ENCODE measurements at regions not wholly inside any gene's neighbourhood (a gene's known extent, or its start where the extent isn't known, plus 50 kb on each side); places are given as distances from the start of the nearest gene placed in this dataset.

- no peak for DNase-seq (ENCODE audit: low read depth)
Measured at GRCh38 chr3:107904536-107905066, 186.2 kb downstream of the CD47 start.

- DNase-seq (ENCODE audit: low read depth): no peak
Measured at GRCh38 chr3:107899990-107900651, 190.7 kb downstream of the CD47 start.

- DNase-seq (ENCODE audit: low read depth): no peak
Measured at GRCh38 chr3:107897471-107898061, 193.3 kb downstream of the CD47 start.

GRCh38 chr3:107894998-107895397, 195.8 kb downstream of the CD47 start:
- DNase-seq (ENCODE audit: low read depth): no peak

GRCh38 chr3:107892955-107893624, 197.7 kb downstream of the CD47 start:
- no peak for DNase-seq (ENCODE audit: low read depth)

- DNase-seq (ENCODE audit: low read depth): no peak
Measured at GRCh38 chr3:107884719-107885460, 205.9 kb downstream of the CD47 start.

GRCh38 chr3:107884028-107884427, 206.8 kb downstream of the CD47 start:
- no peak for DNase-seq (ENCODE audit: low read depth)

GRCh38 chr3:107882881-107883280, 207.9 kb downstream of the CD47 start:
- DNase-seq (ENCODE audit: low read depth): no peak

GRCh38 chr3:107882261-107882660, 208.6 kb downstream of the CD47 start:
- no peak for DNase-seq (ENCODE audit: low read depth)

GRCh38 chr3:107881509-107881908, 209.3 kb downstream of the CD47 start:
- no peak for DNase-seq (ENCODE audit: low read depth)

- DNase-seq (ENCODE audit: low read depth): no peak
Measured at GRCh38 chr3:107880702-107881101, 210.1 kb downstream of the CD47 start.

- DNase-seq (ENCODE audit: low read depth): no peak
Measured at GRCh38 chr3:107877936-107878335, 212.9 kb downstream of the CD47 start.

- DNase-seq (ENCODE audit: low read depth): no peak
Measured at GRCh38 chr3:107870943-107871638, 219.7 kb downstream of the CD47 start.

GRCh38 chr3:107870096-107870495, 220.7 kb downstream of the CD47 start:
- no peak for DNase-seq (ENCODE audit: low read depth)

GRCh38 chr3:107868449-107868848, 222.4 kb downstream of the CD47 start:
- DNase-seq (ENCODE audit: low read depth): no peak

- no peak for DNase-seq (ENCODE audit: low read depth)
Measured at GRCh38 chr3:107861904-107862303, 228.9 kb downstream of the CD47 start.

GRCh38 chr3:107861422-107861821, 229.4 kb downstream of the CD47 start:
- DNase-seq (ENCODE audit: low read depth): no peak

Data from forelimb muscle (tissue), 1 donor.